HG02759 (cell line): ENCODE measurements at regions not wholly inside any gene's neighbourhood (a gene's known extent, or its start where the extent isn't known, plus 50 kb on each side); places are given as distances from the start of the nearest gene placed in this dataset.
A peak's percentile ranks its signal among the peaks of the same experiment; 100 is the strongest.

Experiments used
- ATAC-seq: cut with Tn5 transposase; IDR thresholded peaks from one replicate; pipeline ENCODE4 v1.9.1; 2021; ENCODE audit warnings: mild to moderate bottlenecking, moderate library complexity; ENCODE audit not compliant: unreplicated experiment

DNA sequence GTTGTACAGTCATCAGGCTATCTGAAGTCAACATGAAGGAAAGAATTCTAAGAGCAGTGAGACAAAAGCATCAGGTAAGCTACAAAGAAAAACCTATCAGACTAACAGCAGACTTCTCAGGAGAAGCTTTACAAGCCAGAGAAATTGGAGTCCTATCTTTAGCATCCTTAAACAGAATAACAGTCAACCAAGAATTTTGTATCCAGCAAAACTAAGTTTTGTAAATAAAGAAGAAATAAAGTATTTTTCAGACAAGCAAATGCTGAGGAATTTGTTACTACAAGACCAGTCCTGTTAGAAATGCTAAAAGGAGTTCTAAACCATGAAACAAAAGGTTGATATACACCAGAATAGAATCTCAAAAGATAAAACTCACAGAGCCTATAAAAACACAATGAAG, 501.2 kb downstream of the ZNF608 start:
- ATAC-seq, result no peak

DNA sequence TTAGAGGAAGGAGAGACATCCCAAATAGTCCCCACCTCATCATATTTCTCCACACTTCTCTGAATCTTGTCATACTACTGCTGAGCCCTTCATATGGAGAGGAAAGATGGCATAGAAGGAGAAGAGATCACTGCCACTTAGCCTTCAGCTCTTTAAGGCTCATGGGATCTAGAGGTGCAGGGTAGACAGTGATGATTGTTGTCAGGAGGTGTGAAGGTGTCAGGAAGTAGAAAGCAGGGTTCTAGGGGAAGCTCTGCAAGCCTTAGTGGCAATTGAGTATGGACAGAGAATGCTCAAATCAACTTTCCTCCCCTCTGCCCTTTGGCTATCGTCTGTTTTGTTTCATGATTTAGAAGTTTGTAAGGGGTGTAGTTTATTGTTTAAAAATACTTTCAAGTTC, 505.7 kb downstream of the ZNF608 start:
- ATAC-seq, result no peak

DNA sequence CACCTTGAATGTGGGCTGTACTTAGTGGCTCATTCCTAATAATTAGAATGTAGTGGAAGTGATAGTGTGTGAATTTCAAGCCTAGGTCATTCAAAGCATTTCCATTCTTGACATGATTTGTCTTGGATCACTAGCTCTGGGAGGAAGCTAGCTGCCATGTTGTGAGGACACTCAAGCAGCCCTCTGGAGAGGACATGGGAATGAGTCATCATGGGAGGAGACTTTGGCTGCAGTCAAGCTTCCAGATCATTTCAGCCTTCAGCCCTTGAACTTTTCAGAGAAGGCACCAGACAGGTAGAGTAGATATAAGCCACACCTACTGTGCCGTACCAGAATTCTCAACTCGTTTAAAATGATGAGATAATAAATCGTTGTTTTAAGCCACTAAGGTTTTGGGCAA, 506.9 kb downstream of the ZNF608 start:
- no peak for ATAC-seq

DNA sequence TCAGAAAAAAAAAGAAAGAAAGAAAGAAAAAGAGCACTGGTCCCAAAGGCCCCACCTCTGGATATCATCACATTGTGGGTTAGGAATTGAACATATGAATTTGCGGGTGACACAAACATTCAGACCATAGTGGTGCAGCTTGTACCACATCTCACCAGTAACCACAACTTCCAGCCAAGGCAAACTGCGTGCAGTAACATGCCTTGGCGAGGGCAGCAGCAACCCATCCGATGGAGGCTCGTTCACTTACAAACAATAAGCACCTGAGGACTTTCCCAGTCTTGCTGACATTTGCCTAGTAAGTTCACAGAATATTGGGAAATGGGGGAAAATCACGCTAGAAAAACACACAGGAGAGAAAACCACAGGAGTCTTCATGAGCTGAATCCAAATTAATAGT, 508.1 kb downstream of the ZNF608 start:
- ATAC-seq, result no peak

DNA sequence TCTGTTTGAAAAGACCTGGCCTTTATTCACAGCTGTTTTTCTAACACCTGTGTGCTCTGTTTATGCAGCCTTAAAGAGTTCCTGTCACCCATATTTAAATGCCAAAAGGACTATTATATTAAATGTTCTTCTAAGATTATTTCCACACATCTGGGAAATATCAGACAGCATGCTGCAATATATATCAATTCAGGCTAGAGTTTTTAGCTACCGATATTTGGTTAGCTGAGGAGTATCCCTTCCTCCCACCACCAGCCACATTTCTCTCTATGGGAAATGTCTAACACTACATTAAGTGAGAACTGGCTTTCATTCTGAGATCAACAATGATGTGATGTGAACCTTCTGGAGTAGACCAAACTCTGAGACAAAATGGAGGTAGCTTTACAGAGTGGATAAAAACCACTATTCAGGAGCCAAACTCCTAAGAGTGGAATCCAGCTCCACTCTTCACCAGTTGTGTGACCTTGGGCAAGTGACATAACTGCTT, 509.2 kb downstream of the ZNF608 start:
- no peak for ATAC-seq

DNA sequence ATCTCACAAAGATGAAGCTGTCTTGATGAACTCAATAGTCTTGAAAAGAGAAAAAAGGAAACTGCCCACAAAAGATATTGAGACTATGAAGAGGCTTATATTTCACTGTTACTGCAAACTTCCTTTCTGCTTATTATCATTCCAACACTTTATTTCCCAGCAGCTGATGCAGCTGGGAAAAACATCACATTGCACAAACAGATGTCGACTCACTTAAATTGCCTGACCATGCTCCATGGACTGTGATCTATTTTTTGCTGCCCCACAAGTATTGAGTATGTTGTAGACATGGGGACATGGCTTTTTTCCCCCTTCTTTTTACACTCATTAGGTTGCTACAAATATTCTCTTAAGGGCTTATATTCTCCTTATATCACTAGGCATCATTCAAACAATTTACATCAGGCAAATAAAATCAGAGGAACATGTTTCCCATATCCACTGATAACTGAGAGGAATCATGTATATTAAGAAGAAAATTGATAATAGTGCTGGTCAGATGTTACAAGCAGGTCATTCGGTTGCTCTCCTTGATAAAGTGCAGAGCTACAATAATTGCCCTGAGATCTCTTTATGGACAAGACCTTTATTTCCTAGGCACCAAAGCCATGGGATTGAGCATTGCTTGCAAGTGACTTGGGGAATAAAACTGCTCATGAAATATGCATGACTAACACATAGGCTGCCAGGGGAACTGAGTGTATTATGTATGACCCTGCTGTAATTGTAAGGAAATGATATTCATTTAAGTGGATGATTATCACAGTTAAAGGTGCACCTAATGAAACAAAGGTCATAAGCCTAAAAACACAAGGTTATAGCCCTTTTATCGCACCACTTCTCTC, 509.9 kb downstream of the ZNF608 start:
- ATAC-seq, result no peak

DNA sequence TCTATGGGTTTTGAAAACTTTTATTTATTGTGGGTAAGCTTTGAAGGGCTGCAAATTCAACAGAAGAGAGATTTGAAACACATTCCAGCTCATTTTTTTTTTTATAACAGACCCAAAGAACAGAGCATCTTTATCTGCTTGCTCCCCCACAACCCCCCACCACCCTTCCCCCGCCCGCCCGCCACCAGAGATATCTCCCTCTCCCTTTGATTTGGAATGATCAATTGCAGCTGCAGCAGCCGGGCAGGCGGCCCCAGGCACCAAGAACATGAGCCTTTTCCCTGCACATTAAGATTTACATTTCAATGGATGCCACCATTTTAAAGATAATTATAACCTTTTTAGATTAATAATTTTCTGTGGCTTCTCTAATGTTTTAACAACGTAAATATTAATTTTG, 510.9 kb downstream of the ZNF608 start:
- ATAC-seq, result no peak

DNA sequence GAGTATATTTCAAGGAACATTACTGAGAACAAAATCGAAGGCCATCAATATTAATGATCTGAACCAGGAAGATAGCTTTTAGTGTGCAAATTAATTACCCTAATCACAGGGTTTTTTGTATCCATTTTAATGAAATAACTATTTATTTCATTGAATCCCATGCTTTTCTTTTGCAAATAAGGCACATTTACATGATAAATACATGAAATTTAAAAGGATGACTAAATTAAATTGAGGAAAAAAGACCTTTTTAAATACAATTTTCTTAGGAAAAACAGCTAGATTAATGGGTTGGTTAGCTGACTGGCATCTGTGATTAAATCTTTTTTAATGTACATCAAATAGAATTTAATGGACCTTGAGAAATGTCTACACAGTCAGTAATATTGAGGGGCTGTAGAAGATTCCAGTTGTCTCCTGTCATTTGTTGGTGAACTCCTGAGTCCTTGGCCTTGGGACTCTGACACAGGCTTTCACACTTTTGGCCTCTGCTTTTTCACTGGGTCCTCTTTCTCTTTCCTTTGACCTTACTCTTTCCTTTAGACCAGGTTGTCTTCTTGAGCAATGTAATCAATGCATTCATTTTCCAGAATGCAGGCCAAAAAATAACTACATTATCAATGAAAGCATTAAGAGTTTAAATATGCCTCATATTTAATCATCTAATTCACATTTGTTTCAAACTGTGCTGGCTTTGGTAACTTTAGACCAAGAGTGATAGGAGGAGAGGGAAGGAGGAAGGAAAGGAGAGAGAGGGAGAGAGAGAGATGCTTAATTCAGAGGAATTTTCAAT, 511.5 kb downstream of the ZNF608 start:
- no peak for ATAC-seq

DNA sequence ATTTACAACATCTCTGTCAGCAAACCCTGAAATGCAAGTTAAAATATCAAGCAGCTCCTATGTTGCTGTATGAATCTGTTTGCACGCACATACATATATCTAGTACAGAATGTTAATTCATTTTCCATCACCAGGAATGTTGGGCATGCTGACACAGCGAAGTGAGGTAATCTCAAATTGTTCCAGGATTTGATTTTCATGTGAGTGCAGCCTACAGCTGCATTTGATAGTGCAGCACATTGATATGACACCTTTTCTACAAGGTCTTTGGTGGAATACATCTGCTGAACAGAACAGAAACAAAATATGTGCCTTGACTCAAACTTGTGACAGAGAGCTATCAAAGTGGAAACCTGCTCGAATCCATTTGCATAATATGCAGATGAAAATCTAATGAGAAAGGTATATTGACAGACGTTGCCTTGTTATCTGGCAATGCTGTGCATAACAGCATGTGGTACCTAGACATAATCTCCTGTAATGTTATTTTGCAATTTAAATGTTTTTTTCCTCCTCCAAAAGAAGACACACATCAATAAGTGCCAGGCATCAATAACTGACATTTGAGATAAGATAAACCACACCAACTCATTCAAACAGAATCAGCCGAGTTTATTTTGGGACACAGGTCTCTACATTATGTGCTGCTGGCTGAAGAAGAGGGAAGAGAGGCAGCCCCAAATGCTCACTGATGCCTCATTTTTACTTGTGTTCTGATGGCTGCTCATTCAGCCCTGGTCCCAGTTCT, 512.2 kb downstream of the ZNF608 start:
- no peak for ATAC-seq

DNA sequence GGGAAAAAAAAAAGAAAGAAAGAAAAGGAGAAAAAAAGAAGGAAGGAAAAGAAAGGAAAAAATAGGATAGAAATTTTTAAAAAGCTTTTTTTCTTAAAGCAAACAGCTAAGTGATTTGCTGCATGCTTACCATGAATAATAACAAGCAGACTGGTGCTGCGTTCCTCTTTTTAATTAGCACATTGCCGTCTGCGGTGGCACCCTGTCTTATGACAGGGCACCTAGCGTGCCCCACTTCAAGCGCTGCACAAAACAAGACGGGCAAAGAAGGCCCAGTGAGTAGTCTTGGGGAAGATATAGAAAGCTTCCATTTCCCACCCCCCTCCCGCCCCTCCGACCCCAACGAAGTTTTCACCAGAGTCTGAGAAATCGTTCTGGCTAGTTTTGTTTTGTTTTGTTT, 513.9 kb downstream of the ZNF608 start:
- no peak for ATAC-seq

DNA sequence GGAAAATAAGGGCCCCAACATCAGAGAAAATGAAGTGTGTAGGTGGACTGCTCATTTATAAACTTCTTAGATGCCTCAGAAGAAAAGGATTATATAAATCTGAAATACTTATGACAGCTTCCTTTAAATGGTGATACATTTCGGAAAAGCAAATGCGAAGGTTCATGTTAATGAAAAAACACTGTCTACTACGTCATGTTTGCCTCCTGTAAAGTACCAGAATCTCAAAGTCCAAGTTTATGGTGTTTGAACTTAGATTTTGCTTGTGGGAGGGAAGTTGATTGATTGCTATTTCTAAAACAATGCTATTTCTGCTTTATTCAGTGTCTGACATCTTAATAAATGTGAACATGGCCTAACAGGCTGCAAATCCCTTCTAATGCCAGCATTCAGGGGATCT, 514.6 kb downstream of the ZNF608 start:
- no peak for ATAC-seq

DNA sequence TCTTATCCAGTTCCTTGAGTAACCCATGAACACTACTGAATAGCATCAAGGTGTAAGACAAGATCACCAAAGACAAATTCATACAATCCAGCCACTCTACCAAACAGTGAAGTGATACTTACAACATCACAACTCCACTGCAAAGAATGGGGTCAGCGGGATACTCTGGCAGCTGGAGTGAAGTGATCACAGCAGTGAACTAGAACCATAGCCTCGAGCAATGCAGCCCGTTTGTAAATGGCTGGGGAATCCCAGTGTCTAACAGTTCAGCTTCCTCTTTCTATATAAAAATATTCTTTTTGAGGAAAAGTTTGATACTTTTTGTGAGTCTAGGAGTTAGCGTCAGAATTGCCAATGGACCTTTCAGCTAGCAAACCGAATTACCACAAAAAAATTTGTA, 515.2 kb downstream of the ZNF608 start:
- ATAC-seq, result no peak

DNA sequence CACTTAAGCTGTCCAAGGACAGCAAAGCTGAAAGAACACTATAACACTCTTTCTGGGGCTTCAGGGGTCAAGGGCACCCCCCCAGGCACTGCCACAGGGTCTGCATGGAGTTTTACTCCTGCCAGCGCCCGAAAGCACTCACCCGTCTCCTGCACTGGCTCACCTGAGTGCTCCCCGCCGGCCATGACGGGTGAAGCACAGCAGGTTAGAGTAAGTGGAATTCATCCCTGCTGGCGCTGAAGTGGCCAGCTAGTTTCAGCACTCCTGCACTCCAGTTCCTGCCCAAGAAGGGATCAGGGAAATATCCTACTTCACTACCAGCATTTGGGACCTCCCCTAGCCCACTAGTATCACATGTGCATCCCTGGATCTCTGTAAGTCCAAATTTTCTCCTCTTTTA, 516.0 kb downstream of the ZNF608 start:
- ATAC-seq, result no peak

DNA sequence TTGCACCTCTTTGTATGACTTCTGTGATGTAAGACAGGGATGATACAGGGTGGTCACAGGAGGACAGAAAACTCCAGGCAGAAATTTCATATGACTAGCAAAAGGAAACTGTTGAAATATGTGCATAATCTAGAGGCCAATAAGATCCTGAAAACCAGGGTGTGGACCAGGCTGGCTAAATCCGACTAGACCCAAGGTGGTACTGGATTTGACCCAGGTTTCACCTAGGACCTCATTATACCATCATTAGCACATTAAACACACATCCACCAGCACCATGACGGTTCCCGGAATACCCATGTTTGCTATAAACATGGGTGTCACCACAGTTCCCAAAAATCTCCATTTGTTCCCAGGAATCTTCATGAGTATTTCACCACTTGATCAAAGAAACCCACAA, 517.1 kb downstream of the ZNF608 start:
- ATAC-seq, result no peak

DNA sequence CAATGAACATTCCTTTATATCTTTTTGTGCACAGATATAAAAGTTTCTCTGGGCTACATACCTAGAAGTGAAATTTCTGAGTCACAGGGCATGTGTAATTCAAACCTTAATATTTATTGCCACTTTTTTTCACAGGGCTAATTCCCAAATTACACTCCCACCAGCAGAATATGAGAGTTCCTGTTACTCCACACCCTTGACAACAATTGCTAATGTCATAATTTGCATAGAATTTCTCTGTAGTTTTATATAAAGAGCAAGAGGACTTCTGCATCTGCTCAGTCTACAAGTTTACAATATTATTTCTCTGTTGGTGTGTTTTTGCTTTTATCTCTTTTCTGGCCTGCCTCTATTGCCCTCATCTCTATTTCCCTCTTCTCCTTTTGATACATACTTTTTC, 518.5 kb downstream of the ZNF608 start:
- ATAC-seq, result no peak

DNA sequence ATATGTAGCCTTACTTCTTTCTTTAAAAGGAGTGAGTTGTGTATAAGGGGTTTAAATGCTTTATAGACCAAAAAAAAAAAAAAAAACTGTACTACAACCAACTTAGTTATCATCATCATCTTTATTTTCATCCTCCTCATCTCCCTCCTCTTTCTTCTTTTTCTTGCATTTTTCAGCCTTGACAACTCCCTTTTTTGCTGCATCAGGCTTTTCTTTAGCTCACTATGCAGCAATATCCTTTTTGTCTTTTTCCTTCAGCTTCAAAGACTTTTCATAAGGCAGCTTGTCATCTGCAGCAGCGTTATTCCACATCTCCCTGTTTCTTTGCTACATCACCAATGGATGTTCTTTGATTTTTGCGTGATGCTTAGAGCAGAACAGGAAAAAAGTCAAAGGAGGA, 526.0 kb downstream of the ZNF608 start:
- ATAC-seq, result no peak

DNA sequence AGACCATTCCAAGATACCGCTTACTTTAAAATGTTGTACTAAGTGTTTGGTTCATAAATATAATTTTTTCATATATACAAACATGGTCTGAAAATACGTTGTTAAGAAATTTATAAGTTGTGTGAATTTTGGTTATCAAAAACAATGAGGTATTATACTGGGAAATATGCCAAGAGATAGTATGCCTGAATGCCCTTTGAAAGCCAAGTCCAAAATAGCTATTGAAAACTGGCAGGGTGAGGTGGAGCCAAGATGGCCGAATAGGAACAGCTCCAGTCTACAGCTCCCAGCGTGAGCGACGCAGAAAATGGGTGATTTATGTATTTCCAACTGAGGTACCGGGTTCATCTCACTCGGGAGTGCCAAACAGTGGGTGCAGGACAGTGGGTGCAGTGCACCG, 533.5 kb downstream of the ZNF608 start:
- ATAC-seq, result no peak

DNA sequence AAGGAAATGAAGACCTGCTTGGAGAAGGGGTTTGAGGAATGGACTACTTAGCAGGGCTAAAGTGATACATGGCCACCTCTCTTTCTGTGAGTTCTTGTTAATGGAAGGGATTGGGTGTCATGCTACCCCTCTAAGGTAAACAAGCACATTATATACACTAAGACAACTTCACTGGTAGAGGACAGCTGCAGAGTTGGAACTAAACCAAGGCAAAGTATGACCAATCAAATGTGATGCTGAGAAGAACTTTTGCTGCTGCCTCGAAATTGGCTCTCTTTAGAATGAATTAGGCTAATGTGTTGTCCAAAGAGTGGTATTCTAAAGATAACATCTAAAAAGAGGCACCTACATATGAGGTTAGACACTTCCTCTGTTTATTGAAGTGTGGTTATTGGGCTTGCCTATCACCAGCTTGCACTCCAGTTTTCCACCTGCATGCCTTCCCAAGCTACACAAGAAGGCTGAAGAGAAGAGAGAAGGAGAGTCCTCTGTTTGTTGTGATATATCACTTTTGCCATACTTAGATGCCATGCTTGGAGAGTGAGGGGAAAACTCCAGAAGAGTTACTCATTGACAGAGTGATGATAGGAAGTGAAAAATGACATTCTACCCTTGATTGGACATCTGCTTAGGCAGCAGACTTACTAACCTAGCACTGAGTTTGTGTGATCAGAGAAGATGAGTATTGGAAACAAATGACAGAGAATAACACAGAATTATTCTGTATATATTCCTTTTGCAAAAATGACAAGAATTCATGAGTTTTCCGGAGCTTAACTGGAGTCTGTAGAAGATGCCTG, 536.1 kb downstream of the ZNF608 start:
- peak; percentile 74 for ATAC-seq

DNA sequence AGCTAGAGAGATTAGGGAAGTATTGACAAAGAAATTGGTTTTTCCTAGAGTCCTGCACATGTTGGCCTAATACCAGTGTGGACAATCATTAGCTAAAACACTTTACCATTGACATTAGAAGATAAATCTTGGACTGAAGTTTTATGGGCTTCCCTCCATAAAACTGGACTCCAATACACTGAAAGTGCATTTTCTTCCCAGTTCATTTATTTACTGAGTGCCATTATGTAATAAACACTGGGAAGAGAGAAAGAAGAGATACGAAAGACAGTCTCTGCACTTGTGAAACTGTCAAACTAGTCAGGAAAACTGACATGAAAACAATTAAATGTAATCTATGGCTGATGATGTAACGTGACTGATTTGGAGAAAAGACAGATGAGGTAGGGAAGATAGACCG, 539.3 kb downstream of the ZNF608 start:
- no peak for ATAC-seq

DNA sequence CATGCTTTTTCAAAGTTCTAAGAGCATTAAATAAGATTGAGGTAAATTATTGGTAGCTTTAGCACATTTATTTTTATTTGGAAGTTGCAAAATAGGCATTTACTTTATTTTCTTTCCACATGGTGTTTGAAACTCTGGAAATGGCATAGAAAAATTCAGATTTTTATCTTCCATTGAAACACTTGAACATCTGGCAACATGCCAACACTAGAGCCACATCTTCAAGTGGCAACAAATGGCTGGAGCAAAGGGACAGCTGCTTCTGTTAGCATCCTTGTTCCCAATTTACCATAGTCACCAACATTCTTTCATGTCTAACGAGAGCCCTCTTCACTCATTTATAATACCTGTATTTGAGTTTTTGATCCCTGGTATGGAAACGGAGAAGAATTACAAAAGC, 539.9 kb downstream of the ZNF608 start:
- no peak for ATAC-seq

DNA sequence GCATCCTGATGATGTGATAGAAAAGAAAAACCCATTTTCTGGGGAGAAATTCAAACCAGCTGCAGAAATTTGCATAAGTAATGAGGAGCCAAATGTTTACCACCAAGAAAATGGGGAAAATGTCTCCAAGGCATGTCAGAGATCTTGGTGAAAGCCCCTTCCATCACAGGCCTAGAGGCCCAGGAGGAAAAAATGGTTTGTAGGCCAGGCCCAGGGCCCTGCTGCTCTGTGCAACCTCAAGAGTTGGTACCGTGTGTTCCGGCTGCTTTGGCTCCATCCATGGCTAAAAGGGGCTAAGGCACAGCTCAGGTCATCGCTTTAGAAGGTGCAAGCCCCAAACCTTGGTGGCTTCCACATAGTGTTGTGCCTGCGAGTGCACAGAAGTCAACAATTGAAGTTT, 543.1 kb downstream of the ZNF608 start:
- ATAC-seq, result no peak
